OCI-LY7 (cell line): ENCODE measurements at regions not wholly inside any gene's neighbourhood (a gene's known extent, or its start where the extent isn't known, plus 50 kb on each side); places are given as distances from the start of the nearest gene placed in this dataset.

Experiments
- CTCF ChIP-seq: fragments of 200-600 bp; sonication (generic); conservative IDR thresholded peaks from 2 replicates; pipeline ENCODE4 v1.5.1; 2014; ENCODE audit warnings: mild to moderate bottlenecking, antibody characterized with exemption, low read length, moderate library complexity, mixed read lengths
- EZH2phosphoT487 ChIP-seq: fragments of 200-600 bp; sonication (generic); IDR thresholded peaks from 2 replicates; pipeline ENCODE4 v1.6.1; 2018; ENCODE audit warnings: low read depth, borderline replicate concordance, mild to moderate bottlenecking, mixed run types, antibody characterized with exemption, low read length, moderate library complexity, mixed read lengths

GRCh38 chr2:100741880-100742276 is 78.1 kb upstream of the NPAS2 start:
- TF ChIP-seq CTCF (no peak), EZH2phosphoT487 (no peak)
